ENCODE measurements at regions not wholly inside any gene's neighbourhood (a gene's known extent, or its start where the extent isn't known, plus 50 kb on each side); places are given as distances from the start of the nearest gene placed in this dataset.

DNA sequence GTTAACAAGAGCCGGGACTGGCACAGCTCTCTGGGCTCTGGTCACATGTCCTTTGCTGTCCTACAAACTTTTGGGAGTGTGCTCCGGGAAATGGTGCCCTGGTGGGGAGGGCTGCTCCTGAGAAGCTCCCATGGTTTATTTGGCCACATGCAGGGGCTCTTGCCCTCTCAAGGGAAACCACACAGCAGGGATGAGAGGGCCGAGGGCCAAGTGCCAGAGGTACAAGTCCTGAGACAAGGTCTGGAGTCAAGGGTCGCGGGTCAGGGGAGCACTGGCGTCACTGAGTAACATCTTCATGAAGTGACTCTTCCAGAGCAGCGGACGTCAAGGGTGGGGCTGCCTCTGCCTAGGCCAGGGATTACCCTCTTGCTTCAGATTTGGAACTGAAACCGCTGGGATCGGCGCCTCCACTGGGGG is 1160.6 kb downstream of the TBC1D22A start:
- no peaks in the 10 kb centered on the region for H3K9me3 ChIP-seq (ENCODE audit: low read length)
- no peak overlapping the region for H3K4me3 ChIP-seq (ENCODE audit: low read length)
- CTCF ChIA-PET: no interaction called here
- POLR2A ChIA-PET: no interaction called here
- peaks cover 0 to 3% (median 0%) of the 10 kb centered on the region in 5 donors for H3K9me3 Mint-ChIP-seq
- no peaks in the 10 kb centered on the region for H3K27me3 ChIP-seq (ENCODE audit: insufficient read depth, low read length, poor library complexity, severe bottlenecking)
- H3K27ac Mint-ChIP-seq: no peak overlapping the region
- H3K36me3 ChIP-seq (ENCODE audit: insufficient read depth, low read length): no peaks in the 10 kb centered on the region
- H3K4me1 Mint-ChIP-seq: peaks cover 0 to 27% (median 19%) of the 10 kb centered on the region in 3 donors
- H3K4me3 Mint-ChIP-seq: no peak overlapping the region
- peaks cover 5 to 12% of the 10 kb centered on the region in 2 donors for H3K27me3 Mint-ChIP-seq
- H3K4me1 ChIP-seq (ENCODE audit: insufficient read depth, low read length): peaks cover 17% of the 10 kb centered on the region
- no peak for DNase-seq
- H3K27ac ChIP-seq (ENCODE audit: low read depth, low read length): no peak overlapping the region
- H3K36me3 Mint-ChIP-seq: peaks cover 0 to 8% (median 0%) of the 10 kb centered on the region in 3 donors

DNA sequence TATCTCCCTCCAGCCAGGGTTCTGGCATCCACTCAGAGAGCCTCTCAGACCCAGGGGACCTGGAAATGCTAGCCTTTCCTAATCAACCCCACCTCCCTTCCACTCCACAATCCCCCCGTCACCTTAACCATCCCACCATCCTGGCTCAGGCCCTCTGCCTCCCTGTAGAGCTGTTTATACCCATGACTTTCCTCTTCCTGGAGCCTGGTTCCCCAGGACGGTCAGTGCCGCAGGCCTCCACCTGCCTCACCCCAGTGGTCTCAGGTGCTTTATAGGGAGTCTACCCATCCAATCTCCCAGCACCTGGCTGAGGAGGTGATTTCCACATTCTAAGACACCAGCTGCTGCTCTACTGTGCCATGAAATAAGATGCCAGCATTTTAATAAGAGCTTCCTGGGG is 1159.5 kb downstream of the TBC1D22A start:
- POLR2A ChIA-PET: no interaction called here

DNA sequence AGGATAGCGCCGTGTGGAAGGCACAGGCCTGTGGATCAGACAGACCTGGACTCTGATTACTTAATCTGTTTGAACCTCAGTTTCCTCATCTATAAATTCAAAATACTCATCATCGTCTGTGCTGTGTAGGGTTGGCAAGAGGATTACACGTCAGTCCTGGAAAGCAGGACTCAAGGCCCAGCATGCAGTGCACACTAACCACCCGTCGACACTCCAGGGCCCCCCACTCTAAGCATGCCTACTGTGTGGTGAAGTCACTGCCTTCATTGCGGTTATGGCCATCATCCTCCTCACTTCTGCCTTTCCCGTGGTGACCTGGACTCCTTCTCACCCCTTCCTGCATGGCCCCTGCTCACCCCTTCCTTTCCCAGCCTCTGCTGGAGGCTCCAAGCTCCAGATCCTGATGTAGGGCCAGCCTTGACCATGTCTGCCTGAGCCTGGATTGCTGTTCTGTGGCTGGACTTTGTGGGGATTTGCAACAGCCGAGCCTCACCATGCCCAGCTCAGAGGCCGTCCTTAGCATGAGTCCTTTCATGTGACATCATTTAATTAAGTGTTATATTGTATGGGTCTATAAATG is 1158.0 kb downstream of the TBC1D22A start:
- H3K9me3 Mint-ChIP-seq: peaks cover 0 to 3% (median 0%) of the 10 kb centered on the region in 5 donors
- peak overlapping the region in 1 of 8 donors; percentile 9 for H3K27ac Mint-ChIP-seq
- peaks cover 0 to 30% (median 20%) of the 10 kb centered on the region in 3 donors for H3K4me1 Mint-ChIP-seq
- peaks cover 0 to 8% (median 0%) of the 10 kb centered on the region in 3 donors for H3K36me3 Mint-ChIP-seq
- DNase-seq: no peak
- no peak overlapping the region for H3K27ac ChIP-seq (ENCODE audit: low read depth, low read length)
- H3K4me1 ChIP-seq (ENCODE audit: insufficient read depth, low read length): peaks cover 27% of the 10 kb centered on the region
- H3K4me3 ChIP-seq (ENCODE audit: low read length): no peak overlapping the region
- no peaks in the 10 kb centered on the region for H3K27me3 ChIP-seq (ENCODE audit: insufficient read depth, low read length, poor library complexity, severe bottlenecking)
- H3K4me3 Mint-ChIP-seq: no peak overlapping the region
- CTCF ChIA-PET: no interaction called here
- H3K27me3 Mint-ChIP-seq: peaks cover 0 to 4% of the 10 kb centered on the region in 2 donors
- H3K36me3 ChIP-seq (ENCODE audit: insufficient read depth, low read length): no peaks in the 10 kb centered on the region
- POLR2A ChIA-PET: no interaction called here
- H3K9me3 ChIP-seq (ENCODE audit: low read length): no peaks in the 10 kb centered on the region

More for the DNA sequence above, 1159.5 kb downstream of the TBC1D22A start:
- H3K36me3 Mint-ChIP-seq: peaks cover 0 to 8% (median 0%) of the 10 kb centered on the region in 3 donors
- Histone ChIP-seq H3K4me1 (ENCODE audit: insufficient read depth, low read length) (peaks cover 27% of the 10 kb centered on the region), H3K9me3 (ENCODE audit: low read length) (no peaks in the 10 kb centered on the region), H3K4me3 (ENCODE audit: low read length) (no peak overlapping the region), H3K36me3 (ENCODE audit: insufficient read depth, low read length) (no peaks in the 10 kb centered on the region), H3K27me3 (ENCODE audit: insufficient read depth, low read length, poor library complexity, severe bottlenecking) (no peaks in the 10 kb centered on the region), H3K27ac (ENCODE audit: low read depth, low read length) (no peak overlapping the region)
- H3K4me3 Mint-ChIP-seq: no peak overlapping the region
- DNase-seq: no peak
- peaks cover 0 to 30% (median 20%) of the 10 kb centered on the region in 3 donors for H3K4me1 Mint-ChIP-seq
- CTCF ChIA-PET: no interaction called here
- no peak overlapping the region for H3K27ac Mint-ChIP-seq
- H3K27me3 Mint-ChIP-seq: peaks cover 2 to 7% of the 10 kb centered on the region in 2 donors
- peaks cover 0 to 3% (median 0%) of the 10 kb centered on the region in 5 donors for H3K9me3 Mint-ChIP-seq

DNA sequence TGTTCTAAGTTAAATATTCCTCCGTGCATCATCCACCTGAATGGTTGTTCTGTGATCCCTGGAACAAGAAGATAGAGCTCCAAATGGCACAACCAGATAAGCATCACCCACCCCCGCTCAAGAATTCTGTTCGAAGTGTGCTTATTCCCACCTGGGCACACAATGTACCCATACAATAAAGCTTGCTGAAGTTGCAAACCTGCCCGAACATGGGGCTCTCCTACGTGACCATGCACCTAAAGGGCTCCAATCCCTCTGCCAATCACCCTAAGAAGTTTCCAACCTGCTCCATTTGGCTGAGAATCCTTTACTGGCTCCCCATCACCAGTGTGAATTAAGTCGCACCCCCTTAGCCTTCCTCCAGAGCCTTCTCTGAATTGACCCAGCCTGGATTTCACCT is 1157.4 kb downstream of the TBC1D22A start:
- Histone ChIP-seq H3K36me3 (ENCODE audit: insufficient read depth, low read length) (no peaks in the 10 kb centered on the region), H3K27ac (ENCODE audit: low read depth, low read length) (no peak overlapping the region), H3K9me3 (ENCODE audit: low read length) (no peaks in the 10 kb centered on the region), H3K4me3 (ENCODE audit: low read length) (no peak overlapping the region), H3K27me3 (ENCODE audit: insufficient read depth, low read length, poor library complexity, severe bottlenecking) (no peaks in the 10 kb centered on the region), H3K4me1 (ENCODE audit: insufficient read depth, low read length) (peaks cover 27% of the 10 kb centered on the region)
- ChIA-PET POLR2A (no interaction called here), CTCF (no interaction called here)
- Mint-ChIP-seq H3K27ac (peak overlapping the region in 4 of 8 donors; percentile 4 to 77 (median 10)), H3K4me1 (peaks cover 0 to 30% (median 20%) of the 10 kb centered on the region in 3 donors), H3K9me3 (peaks cover 0 to 3% (median 0%) of the 10 kb centered on the region in 5 donors), H3K36me3 (peaks cover 0 to 8% (median 0%) of the 10 kb centered on the region in 3 donors), H3K4me3 (peak overlapping the region in 1 of 7 donors; percentile 27), H3K27me3 (peaks cover 1 to 3% of the 10 kb centered on the region in 2 donors)
- no peak for DNase-seq

DNA sequence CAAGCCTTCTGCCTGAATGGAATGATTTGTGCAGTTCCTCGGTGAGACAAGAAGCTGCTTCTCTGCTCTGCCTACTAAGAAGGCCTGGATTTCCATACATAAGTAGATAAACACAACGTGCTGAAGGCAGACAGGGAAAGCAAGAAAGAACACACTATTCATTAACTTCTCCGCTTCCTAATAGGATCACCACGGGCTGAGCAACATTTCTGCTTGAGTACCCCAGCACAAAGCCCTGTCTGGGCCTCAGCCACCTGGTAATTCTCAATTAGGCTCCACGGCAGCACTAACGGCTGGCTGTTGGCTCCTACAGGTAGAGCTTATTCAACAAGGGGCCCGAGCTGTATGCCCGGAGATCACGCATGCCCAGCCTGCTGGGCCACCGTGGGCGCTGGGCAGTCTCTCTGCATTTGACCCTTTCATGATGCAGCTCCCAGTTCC is 1156.6 kb downstream of the TBC1D22A start:
- POLR2A ChIA-PET: no interaction called here
- H3K4me1 Mint-ChIP-seq: peaks cover 0 to 30% (median 20%) of the 10 kb centered on the region in 3 donors
- peaks cover 0 to 2% (median 0%) of the 10 kb centered on the region in 5 donors for H3K9me3 Mint-ChIP-seq
- DNase-seq: no peak
- Histone ChIP-seq H3K4me3 (ENCODE audit: low read length) (no peak overlapping the region), H3K27me3 (ENCODE audit: insufficient read depth, low read length, poor library complexity, severe bottlenecking) (no peaks in the 10 kb centered on the region), H3K36me3 (ENCODE audit: insufficient read depth, low read length) (no peaks in the 10 kb centered on the region), H3K27ac (ENCODE audit: low read depth, low read length) (no peak overlapping the region), H3K4me1 (ENCODE audit: insufficient read depth, low read length) (peaks cover 27% of the 10 kb centered on the region), H3K9me3 (ENCODE audit: low read length) (no peaks in the 10 kb centered on the region)
- H3K4me3 Mint-ChIP-seq: peak overlapping the region in 3 of 7 donors; percentile 22 to 78 (median 47)
- H3K27me3 Mint-ChIP-seq: peaks cover 0 to 1% of the 10 kb centered on the region in 2 donors
- peaks cover 0 to 5% (median 0%) of the 10 kb centered on the region in 3 donors for H3K36me3 Mint-ChIP-seq
- H3K27ac Mint-ChIP-seq: peak overlapping the region in 1 of 8 donors; percentile 86
- CTCF ChIA-PET: no interaction called here

DNA sequence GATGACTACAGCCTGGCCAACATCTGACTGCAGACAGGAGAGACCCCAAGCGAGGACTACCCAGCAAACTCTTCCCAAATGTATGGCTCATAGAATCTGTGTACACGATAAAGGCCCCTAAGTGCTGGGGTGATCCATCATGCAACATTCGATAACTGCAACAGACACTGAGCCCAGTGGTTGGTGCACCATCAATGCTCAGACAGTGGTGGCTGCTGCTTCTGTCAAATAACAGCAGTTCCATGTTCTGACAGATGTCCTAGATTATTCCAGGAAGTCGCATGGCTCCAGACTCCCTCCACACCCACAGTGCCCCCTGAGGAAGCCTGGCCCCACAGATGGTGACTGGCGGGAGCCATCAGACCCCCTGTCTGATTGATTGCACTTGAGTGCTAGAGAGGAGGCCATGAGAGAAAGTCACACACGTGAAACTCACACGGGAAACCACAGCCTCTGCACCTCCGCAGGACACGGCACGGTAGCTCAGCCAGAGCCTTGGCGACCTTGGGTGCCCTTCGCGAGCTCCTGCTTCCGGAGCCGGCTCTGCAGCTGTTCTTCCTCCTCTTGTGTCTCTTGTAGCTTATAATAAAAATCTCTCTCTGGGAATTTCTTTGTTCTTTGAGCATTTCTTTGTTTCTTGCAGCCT is 1155.9 kb downstream of the TBC1D22A start:
- H3K4me1 ChIP-seq (ENCODE audit: insufficient read depth, low read length): peaks cover 27% of the 10 kb centered on the region
- H3K27ac ChIP-seq (ENCODE audit: low read depth, low read length): no peak overlapping the region
- H3K36me3 Mint-ChIP-seq: no peaks in the 10 kb centered on the region
- peak in 4 of 5 donors; percentile 12 to 69 (median 18) for DNase-seq
- ChIA-PET POLR2A (no interaction called here), CTCF (no interaction called here)
- no peak overlapping the region for H3K4me3 ChIP-seq (ENCODE audit: low read length)
- no peaks in the 10 kb centered on the region for H3K36me3 ChIP-seq (ENCODE audit: insufficient read depth, low read length)
- no peaks in the 10 kb centered on the region for H3K9me3 ChIP-seq (ENCODE audit: low read length)
- no peaks in the 10 kb centered on the region for H3K9me3 Mint-ChIP-seq
- peaks cover 0 to 1% of the 10 kb centered on the region in 2 donors for H3K27me3 Mint-ChIP-seq
- H3K27me3 ChIP-seq (ENCODE audit: insufficient read depth, low read length, poor library complexity, severe bottlenecking): no peaks in the 10 kb centered on the region
- peak overlapping the region in 5 of 7 donors; percentile 22 to 78 (median 47) for H3K4me3 Mint-ChIP-seq
- peaks cover 0 to 30% (median 20%) of the 10 kb centered on the region in 3 donors for H3K4me1 Mint-ChIP-seq
- H3K27ac Mint-ChIP-seq: peak overlapping the region in 3 of 8 donors; percentile 49 to 86 (median 56)

DNA sequence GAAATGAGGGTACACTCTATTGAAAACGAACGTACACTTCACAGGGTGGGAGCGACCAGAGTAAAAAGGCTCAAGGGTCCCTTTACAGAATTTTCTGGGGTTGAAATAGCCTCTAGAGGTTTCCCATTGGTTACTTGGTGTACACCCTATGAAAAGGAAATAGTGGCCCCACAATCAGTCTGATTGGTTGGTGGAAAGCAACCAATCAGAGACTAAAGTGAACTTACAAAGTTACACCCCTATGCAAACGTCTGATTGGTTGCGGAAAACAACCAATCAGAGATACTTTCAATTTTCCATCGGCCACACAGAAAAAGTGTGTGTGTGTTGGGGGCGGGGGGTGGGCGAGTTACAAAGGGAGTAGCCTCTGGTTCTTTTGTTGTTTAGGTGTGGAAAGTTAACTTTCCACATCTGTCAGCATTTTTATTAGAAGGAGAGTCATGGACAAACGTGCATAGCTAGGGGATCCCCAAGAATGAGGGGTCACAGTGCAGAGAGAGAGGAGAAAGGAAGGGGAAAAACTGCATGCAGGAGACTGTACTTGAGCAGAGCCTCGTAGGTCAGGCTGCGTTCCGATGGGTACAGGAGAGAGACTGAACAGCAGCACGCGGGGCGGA is 1152.1 kb downstream of the TBC1D22A start:
- Histone ChIP-seq H3K4me1 (ENCODE audit: insufficient read depth, low read length) (peaks cover 25% of the 10 kb centered on the region), H3K9me3 (ENCODE audit: low read length) (peaks cover 3% of the 10 kb centered on the region), H3K27ac (ENCODE audit: low read depth, low read length) (no peak overlapping the region), H3K36me3 (ENCODE audit: insufficient read depth, low read length) (no peaks in the 10 kb centered on the region), H3K4me3 (ENCODE audit: low read length) (no peak overlapping the region), H3K27me3 (ENCODE audit: insufficient read depth, low read length, poor library complexity, severe bottlenecking) (no peaks in the 10 kb centered on the region)
- ChIA-PET CTCF (no interaction called here), POLR2A (no interaction called here)
- peaks cover 8 to 15% (median 12%) of the 10 kb centered on the region in 5 donors for H3K9me3 Mint-ChIP-seq
- peaks cover 0 to 15% (median 0%) of the 10 kb centered on the region in 3 donors for H3K36me3 Mint-ChIP-seq
- no peak for DNase-seq
- H3K27me3 Mint-ChIP-seq: peaks cover 3 to 10% of the 10 kb centered on the region in 2 donors
- H3K4me1 Mint-ChIP-seq: peaks cover 0 to 19% (median 16%) of the 10 kb centered on the region in 3 donors
- no peak overlapping the region for H3K27ac Mint-ChIP-seq
- no peak overlapping the region for H3K4me3 Mint-ChIP-seq

DNA sequence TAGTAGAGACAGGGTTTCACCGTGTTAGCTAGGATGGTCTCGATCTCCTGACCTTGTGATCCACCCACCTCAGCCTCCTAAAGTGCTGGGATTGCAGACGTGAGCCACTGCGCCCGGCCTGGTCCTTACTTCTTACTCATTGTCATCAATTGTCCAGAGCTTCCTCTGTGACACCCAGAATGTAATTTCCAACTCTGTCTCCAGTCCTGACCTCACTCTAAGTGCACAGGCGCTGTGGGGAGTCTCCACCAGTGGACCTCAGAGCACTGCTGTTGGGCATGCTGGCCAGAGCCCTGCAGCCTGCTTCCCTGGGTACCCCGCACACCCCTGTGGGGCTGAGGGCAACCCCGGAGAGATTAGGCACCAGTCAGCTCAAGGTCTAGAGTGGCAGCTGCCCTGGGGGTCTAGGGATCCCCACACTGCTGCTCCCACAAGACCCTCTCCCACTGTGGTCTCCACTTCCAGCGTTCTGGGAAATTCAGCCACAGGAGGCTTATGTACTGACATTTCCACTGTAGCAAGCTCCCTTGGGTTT is 1140.3 kb downstream of the TBC1D22A start:
- H3K9me3 ChIP-seq (ENCODE audit: low read length): no peaks in the 10 kb centered on the region
- H3K4me3 ChIP-seq (ENCODE audit: low read length): no peak overlapping the region
- Mint-ChIP-seq H3K4me1 (no peaks in the 10 kb centered on the region), H3K36me3 (no peaks in the 10 kb centered on the region), H3K27ac (no peak overlapping the region), H3K27me3 (peaks cover 4 to 12% of the 10 kb centered on the region in 2 donors), H3K9me3 (peaks cover 0 to 2% (median 0%) of the 10 kb centered on the region in 5 donors), H3K4me3 (no peak overlapping the region)
- DNase-seq: no peak
- no peaks in the 10 kb centered on the region for H3K4me1 ChIP-seq (ENCODE audit: insufficient read depth, low read length)
- ChIA-PET CTCF (no interaction called here), POLR2A (no interaction called here)
- H3K27ac ChIP-seq (ENCODE audit: low read depth, low read length): no peak overlapping the region
- H3K36me3 ChIP-seq (ENCODE audit: insufficient read depth, low read length): no peaks in the 10 kb centered on the region
- H3K27me3 ChIP-seq (ENCODE audit: insufficient read depth, low read length, poor library complexity, severe bottlenecking): no peaks in the 10 kb centered on the region

Data from CD8-positive, alpha-beta memory T cell (primary cell).